Daoy (cell line): ENCODE measurements at regions not wholly inside any gene's neighbourhood (a gene's known extent, or its start where the extent isn't known, plus 50 kb on each side); places are given as distances from the start of the nearest gene placed in this dataset.

Experiments used
- DNase-seq: peaks from one replicate; pipeline ENCODE4 v3.0.0-alpha.2; 2015; ENCODE audit warnings: low read depth

GRCh38 chr15:77737238-77738037, 104.7 kb upstream of the LINGO1 start:
- no peak for DNase-seq

DNA sequence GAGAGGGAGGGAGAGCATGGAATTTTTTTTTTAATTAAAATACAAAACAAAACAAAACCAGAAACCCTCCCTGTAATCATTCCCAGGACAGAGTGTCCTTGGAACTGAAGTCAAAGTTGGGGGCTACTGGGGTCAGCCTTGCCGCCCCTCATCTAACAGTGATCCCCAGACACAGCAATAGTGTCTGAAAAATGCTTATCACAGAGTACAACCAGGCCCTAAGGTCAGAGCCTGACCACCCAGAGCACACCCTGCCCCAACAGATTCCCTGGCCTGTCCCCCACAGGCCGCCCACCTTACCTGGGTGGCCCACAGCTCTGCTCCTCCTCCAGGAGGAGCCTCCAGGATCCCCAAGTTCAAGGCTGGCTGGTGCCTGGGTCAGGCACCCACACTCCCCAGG, 101.6 kb upstream of the LINGO1 start:
- no peak for DNase-seq

- DNase-seq: no peak
Measured at GRCh38 chr15:77733579-77734300, 101.0 kb upstream of the LINGO1 start.

DNA sequence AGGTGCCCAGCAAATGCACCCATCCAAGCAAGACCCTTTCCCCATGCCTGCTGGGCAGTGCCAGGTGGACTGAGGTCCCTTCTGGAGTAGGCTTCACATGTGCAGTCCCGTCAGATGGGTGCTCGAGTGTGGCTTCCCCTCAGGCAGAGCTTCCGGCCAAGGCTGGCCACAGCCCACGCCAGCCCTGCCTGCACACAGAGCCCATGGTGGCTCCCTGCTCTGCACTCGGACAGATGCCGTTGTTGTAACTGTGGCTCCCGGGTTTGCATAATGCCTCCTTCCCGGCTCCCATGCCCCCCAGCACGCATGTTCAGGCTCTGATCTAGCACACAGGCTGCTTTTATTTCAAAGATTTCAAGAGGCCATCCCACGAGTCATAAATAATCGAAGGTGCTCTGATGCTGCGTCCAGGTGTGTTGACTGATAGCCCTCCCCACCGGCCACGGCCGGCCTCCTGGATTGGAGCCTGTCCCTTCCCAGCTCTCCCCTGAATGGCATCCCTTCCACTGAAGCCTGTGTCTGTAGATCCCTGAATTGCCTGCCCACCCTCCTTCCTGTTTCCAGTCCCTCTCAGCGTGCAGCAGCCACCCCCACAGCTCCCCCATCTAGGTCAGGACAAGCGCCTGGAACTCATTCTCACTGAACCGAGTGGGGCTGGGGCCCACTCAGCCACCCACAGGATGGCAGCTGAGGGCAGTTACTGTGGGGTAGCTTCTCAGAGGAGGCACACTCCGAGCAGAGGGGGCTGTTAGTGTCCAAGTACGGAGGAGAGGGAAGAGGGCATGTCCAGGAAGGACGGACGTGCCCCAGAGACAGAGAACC, 100.0 kb upstream of the LINGO1 start:
- DNase-seq: no peak

DNA sequence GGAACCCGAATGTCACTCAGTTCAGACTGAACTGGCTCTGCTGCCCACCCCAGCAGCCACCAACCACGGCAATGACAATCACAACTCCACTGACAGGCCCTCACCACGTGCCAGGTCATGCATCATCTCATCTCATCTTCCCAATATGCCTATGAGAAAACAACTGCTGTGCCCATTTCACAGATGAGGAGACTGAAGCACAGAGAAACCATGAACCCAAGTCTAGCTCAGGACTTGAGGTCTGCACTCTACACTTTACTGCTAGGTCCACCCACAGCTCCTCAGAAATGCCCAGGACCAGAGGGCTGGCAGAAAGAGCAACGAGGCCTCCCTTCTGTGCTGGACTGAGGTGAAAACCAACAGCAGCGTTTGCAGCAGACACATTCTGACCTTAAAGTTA, 99.2 kb upstream of the LINGO1 start:
- no peak for DNase-seq

DNA sequence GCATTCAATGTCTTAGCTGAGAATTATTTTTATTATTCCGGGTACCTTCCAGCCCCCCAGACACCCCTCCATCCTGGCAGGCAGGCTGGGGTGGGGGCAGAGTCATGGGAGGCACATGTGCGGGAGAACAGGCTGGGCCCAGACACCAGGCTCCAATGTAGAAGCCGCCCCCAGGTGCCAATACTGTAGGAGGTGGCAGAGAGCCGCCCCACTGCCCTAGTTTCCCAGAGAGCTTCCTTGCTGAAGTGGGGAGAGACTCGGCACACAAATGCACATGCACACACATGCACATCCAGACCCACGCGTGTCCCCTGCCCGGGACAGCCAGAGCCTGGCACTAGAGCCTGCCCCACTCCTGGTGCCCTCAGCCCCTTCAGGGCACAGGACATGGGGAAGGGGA, 98.4 kb upstream of the LINGO1 start:
- no peak for DNase-seq

- no peak for DNase-seq
Measured at GRCh38 chr15:77727635-77728304, 95.1 kb upstream of the LINGO1 start.

- no peak for DNase-seq
Measured at GRCh38 chr15:77724715-77725114, 92.0 kb upstream of the LINGO1 start.

DNA sequence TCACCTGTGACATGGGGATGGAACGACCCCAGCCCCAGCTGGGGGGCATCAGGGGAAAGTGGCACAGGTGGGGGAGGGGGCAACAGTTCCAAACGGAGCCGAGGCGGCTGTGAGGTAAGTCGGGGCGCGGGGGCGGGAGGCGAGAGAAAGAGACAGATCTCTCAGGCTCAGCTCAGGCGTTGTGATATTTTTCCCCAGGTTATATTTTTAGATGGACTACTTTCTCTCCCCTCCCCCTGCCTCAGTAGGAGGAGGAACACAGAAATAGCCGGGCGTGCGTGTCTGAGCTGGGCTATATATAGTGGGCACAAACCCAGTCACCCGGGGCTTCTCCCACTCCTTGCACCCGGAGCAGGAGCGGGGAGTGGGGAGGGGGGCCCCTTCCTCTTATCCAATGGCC, 91.0 kb upstream of the LINGO1 start:
- no peak for DNase-seq

DNA sequence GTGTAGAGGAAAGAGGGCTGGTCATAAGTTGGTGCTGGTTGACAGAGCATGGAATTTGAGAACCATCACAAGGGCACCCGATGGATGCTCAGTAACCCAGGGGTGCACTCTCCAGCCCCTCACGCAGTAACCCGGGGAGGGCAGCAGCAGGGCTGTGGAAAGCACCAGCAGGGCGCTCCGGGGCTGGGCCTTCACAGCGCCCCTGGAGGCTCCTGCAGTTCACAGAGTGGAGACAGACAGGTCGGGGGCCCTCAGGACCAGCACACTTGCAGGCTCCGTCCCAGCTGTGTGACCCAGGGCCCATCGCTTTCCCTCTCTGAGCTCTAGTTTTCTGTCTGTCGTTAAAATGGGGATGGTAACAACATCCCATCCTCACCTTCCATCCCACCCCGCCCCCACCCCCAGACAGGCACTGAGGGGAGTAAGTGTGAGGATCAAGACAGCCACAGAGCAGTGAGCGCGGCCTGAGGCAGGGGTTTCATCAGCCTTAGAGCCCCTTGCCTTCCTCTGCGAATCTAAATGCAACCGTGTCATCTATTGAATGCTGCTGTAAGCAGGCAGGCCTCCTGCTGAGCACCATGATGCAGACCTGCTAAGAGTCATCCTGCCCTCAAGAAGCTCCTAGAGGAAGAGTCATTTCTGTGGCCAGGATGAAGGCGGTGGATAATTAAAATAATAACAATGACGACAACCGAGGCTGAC, 90.2 kb upstream of the LINGO1 start:
- no peak for DNase-seq

GRCh38 chr15:77721963-77722362, 89.3 kb upstream of the LINGO1 start:
- DNase-seq: no peak

GRCh38 chr15:77720655-77721054, 87.9 kb upstream of the LINGO1 start:
- no peak for DNase-seq

DNA sequence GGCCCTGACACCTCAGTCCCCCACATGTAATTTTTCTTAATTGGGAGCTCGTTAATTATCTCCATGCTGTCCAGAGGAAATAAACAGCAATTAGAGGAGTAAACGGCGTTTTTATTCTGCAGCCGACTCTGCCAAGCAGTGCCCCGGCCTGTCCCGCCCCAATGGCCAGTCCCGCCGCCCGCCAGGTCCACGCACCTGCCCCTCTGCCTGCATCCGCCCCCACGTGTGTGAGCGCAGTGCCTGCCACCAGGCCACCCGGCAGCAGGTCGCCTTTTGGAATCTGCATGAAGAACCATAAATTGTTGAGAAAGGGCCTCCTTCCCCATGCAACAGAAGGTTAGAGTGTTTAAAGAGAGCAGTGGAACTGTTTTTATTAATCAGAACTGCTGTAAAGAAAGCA, 87.5 kb upstream of the LINGO1 start:
- no peak for DNase-seq

- no peak for DNase-seq
Measured at GRCh38 chr15:77719450-77719849, 86.7 kb upstream of the LINGO1 start.

DNA sequence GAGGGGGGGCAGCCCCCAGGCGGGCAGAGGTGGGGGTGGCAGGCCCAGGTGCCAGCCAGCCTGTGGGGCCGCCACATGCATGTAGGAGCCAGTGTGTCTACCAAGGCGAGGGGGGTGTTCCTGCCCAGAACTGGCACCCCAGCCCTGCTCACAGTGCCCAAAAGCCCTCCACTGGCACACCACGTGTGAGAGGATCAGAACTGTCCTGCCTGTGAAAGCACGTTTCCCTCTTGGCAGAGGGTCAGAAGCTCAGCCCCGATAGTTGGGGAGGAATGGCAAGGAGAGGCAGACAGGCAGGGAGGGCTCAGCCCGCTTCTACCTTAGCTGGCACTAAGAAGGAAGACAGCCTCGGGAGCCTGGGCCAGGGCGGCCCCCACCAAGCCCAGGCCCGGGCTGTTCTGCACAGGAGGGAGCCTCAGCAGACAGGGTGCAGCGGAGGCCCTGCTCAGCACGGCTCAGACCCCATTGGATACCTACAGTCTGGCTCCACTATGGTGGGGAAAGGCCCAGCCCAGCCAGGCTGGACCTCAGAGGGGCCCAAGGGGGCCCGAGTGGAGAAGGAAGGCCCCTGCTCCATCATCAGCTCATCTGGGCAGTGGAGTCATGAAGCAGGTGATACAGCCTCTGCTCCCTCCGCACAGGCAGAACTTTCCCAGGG, 84.8 kb upstream of the LINGO1 start:
- no peak for DNase-seq

- no peak for DNase-seq
Measured at GRCh38 chr15:77716632-77717332, 84.1 kb upstream of the LINGO1 start.

GRCh38 chr15:77715860-77716259, 83.1 kb upstream of the LINGO1 start:
- no peak for DNase-seq

GRCh38 chr15:77715051-77715450, 82.3 kb upstream of the LINGO1 start:
- no peak for DNase-seq

DNA sequence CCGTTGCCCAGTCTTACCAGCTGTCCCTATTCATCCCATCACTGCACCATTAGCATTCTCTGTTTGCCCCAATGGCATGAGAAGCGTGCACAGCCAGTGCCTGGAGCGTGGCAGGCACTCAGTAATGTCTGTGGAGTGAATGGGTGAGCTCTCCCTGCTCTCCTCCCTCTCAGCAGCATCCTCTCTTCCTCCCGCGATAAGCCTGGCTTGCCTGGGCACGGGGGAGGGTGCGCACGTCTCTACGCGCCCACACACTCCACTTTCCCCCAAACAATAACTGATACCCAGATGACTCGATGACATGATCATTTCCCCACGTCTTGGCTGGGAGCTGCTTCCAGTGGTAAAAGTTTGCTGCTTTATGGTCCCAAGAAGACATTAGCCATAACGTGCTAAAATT, 81.8 kb upstream of the LINGO1 start:
- no peak for DNase-seq

DNA sequence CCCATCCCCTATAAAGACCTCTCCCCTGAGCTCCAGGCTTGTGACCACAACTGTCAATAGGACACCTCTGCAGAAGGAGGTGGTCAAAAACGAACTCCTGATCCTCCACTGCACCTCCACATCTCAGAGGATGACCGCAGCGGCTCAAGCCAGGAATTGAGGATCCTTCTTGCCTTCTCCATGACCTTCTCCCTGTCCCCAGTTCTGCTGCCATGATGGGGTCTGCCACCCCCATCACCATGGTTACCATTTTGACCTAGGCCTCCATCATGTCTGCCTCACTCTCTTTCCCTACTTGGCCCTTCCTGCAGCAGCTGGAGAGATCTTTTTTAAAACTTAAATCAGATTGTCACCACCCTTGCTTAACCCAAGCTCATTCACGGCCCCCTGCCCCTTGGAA, 81.3 kb upstream of the LINGO1 start:
- DNase-seq: no peak
